Ascending aorta (tissue), 2 donors: ENCODE measurements at regions not wholly inside any gene's neighbourhood (a gene's known extent, or its start where the extent isn't known, plus 50 kb on each side); places are given as distances from the start of the nearest gene placed in this dataset.
"Not testable (repeated sequence)": the region's sequence is repeated elsewhere in the genome, so short reads cannot be mapped to it uniquely, and the experiment has no call there.

Experiments used
- DNase-seq, 2 donors: peaks; one replicate each; pipeline ENCODE4 v3.0.0-alpha.2; 2019; ENCODE audit warnings: low spot score in 2 of 2
- H3K27ac ChIP-seq, 2 donors: fragments of 200-600 bp; sonication (generic); one replicate each; pipeline ENCODE4 v1.5.1; 2016 to 2017; ENCODE audit warnings: mild to moderate bottlenecking in 1 of 2
- H3K27me3 ChIP-seq: fragments of 200-600 bp; sonication (generic); one replicate; pipeline ENCODE4 v1.5.1; 2017
- H3K36me3 ChIP-seq, 2 donors: fragments of 200-600 bp; sonication (generic); one replicate each; pipeline ENCODE4 v1.5.1; 2016
- H3K4me1 ChIP-seq, 2 donors: fragments of 200-600 bp; sonication (generic); one replicate each; pipeline ENCODE4 v1.5.1; 2016 to 2017; ENCODE audit warnings: mild to moderate bottlenecking in 1 of 2
- H3K4me3 ChIP-seq, 2 donors: fragments of 200-600 bp; sonication (generic); one replicate each; pipeline ENCODE4 v1.5.1; 2016 to 2017; ENCODE audit warnings: mild to moderate bottlenecking in 1 of 2
- H3K9me3 ChIP-seq, 2 donors: fragments of 200-600 bp; sonication (generic); one replicate each; pipeline ENCODE4 v1.5.1; 2016
- CTCF ChIP-seq, 3 experiments: fragments of 200-600 bp in 2 of 3; fragments of 450-650 bp in 1 of 3; sonication (generic) in 2 of 3; IDR thresholded peaks; one replicate each; pipeline ENCODE4 v1.5.1; 2016 to 2019; ENCODE audit warnings: antibody characterized with exemption in 3 of 3, mild to moderate bottlenecking in 1 of 3, moderate library complexity in 1 of 3
- intact Hi-C: fragments of 100-400 bp; cut with DNase I; formaldehyde crosslinking; loops from one replicate; pipeline ENCODE4 v1.15.1; 2023

DNA sequence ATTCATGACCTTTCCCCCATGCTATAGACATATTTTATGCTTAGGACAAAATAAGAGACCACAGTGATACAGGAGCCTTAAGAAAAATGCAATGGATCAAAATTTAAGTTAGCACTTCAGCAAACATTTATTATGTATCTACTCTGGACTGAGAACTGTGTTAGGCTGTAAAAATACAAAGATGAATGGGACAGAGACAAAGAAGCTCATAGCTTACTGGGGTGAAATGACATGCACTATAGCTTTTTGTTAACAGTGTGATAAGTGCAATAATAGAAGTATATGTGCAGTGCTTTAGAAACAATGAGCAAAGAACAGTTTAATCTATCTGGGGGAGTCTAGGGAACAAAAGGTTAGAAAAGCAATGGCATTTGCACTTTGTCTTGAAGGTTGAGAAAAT, 1543.1 kb downstream of the FAM181B start:
- Histone ChIP-seq H3K36me3 (no peaks in the 10 kb centered on the region), H3K4me1 (no peaks in the 10 kb centered on the region), H3K9me3 (no peaks in the 10 kb centered on the region), H3K4me3 (no peak overlapping the region), H3K27ac (no peak overlapping the region), H3K27me3 (no peaks in the 10 kb centered on the region)
- intact Hi-C loops, result no loop called here
- TF ChIP-seq CTCF (IDR thresholded peaks at IDR 0.05), result no peak
- DNase-seq, result no peak

GRCh38 chr11:81187033-81187432, 1546.6 kb downstream of the FAM181B start:
- H3K9me3 ChIP-seq, H3K4me1 ChIP-seq, H3K27me3 ChIP-seq, intact Hi-C loops, H3K27ac ChIP-seq, DNase-seq, H3K36me3 ChIP-seq, H3K4me3 ChIP-seq: not testable (repeated sequence)

DNA sequence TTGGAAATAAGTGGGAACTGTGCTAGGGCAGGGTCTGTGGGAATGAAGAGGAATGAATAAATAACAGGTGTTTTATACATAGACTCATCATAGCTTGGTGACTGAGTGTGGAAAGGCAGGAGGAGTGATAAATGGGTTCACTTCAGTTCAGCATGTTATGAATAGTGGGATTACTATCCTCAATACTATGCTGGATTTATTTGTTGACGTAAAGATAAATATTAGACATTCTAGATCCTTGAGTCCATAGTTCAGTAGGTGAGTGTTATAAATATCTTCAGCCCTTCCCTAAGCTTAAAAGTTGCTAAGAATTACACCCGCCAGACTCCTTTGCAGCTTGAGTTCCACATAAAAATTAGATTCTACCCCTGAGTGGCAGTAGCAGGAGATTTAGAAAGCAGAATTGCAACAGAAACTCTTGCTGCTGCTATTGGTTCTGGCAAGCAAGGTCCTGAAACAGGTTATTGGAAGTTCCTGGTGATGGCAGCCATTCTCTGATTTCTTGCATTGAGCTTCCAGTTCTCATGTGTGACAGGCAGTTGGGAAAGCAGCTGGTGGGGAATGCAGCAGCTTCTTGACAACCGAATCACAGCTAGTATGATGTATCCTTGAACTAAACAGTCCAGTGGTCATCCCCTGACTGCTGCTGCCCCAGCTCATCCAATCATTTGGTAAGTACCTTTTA, 1558.9 kb downstream of the FAM181B start:
- no peaks in the 10 kb centered on the region for H3K27me3 ChIP-seq
- no peak overlapping the region for H3K4me3 ChIP-seq
- no peak overlapping the region for H3K27ac ChIP-seq
- no peak for TF ChIP-seq CTCF (IDR thresholded peaks at IDR 0.05)
- no peak for DNase-seq
- no peaks in the 10 kb centered on the region for H3K36me3 ChIP-seq
- intact Hi-C loops, result no loop called here
- H3K9me3 ChIP-seq, result no peaks in the 10 kb centered on the region
- H3K4me1 ChIP-seq, result no peaks in the 10 kb centered on the region

- no peaks in the 10 kb centered on the region for H3K36me3 ChIP-seq
- no peak overlapping the region for H3K4me3 ChIP-seq
- H3K9me3 ChIP-seq, result no peaks in the 10 kb centered on the region
- no peak overlapping the region for H3K27ac ChIP-seq
- H3K4me1 ChIP-seq, result no peaks in the 10 kb centered on the region
- no peaks in the 10 kb centered on the region for H3K27me3 ChIP-seq
- DNase-seq, result no peak
- no peak for TF ChIP-seq CTCF (IDR thresholded peaks at IDR 0.05)
- intact Hi-C loops, result no loop called here
These were observed 1568.5 kb downstream of the FAM181B start for GRCh38 chr11:81165164-81165563.

GRCh38 chr11:81159900-81160299, 1573.8 kb downstream of the FAM181B start:
- no peaks in the 10 kb centered on the region for H3K36me3 ChIP-seq

GRCh38 chr11:81135570-81135969, 1598.1 kb downstream of the FAM181B start:
- intact Hi-C loops, result no loop called here
- Histone ChIP-seq H3K27ac (no peak overlapping the region), H3K4me1 (no peaks in the 10 kb centered on the region), H3K9me3 (no peaks in the 10 kb centered on the region), H3K27me3 (no peaks in the 10 kb centered on the region), H3K4me3 (no peak overlapping the region), H3K36me3 (no peaks in the 10 kb centered on the region)
- no peak for DNase-seq
- TF ChIP-seq CTCF (IDR thresholded peaks at IDR 0.05), result no peak

More at GRCh38 chr11:81159900-81160299, 1573.8 kb downstream of the FAM181B start:
- DNase-seq, result no peak
- Histone ChIP-seq H3K27ac (no peak overlapping the region), H3K4me1 (no peaks in the 10 kb centered on the region), H3K27me3 (no peaks in the 10 kb centered on the region), H3K4me3 (no peak overlapping the region), H3K9me3 (no peaks in the 10 kb centered on the region)
- TF ChIP-seq CTCF (IDR thresholded peaks at IDR 0.05), result no peak
- intact Hi-C loops, result no loop called here
